ENCODE measurements at regions not wholly inside any gene's neighbourhood (a gene's known extent, or its start where the extent isn't known, plus 50 kb on each side); places are given as distances from the start of the nearest gene placed in this dataset.
"Not testable (repeated sequence)": the region's sequence is repeated elsewhere in the genome, so short reads cannot be mapped to it uniquely, and the experiment has no call there.

- DNase-seq (ENCODE audit: low spot score) = no peak
These were observed 1048.2 kb upstream of the AUTS2 start for GRCh38 chr7:68550027-68550426.

GRCh38 chr7:68550635-68551034 lies 1047.6 kb upstream of the AUTS2 start:
- DNase-seq (ENCODE audit: low spot score) = no peak

- no peak for DNase-seq (ENCODE audit: low spot score)
These were observed 1041.7 kb upstream of the AUTS2 start for GRCh38 chr7:68556537-68556936.

- DNase-seq (ENCODE audit: low spot score) = no peak
These were observed 1038.8 kb upstream of the AUTS2 start for GRCh38 chr7:68559518-68559917.

GRCh38 chr7:68562323-68562899 lies 1035.9 kb upstream of the AUTS2 start:
- no peak for DNase-seq (ENCODE audit: low spot score)

- no peak for DNase-seq (ENCODE audit: low spot score)
These were observed 1033.8 kb upstream of the AUTS2 start for GRCh38 chr7:68564306-68565135.

- no peak for DNase-seq (ENCODE audit: low spot score)
These were observed 1027.0 kb upstream of the AUTS2 start for GRCh38 chr7:68571286-68571685.

GRCh38 chr7:68573271-68574005 lies 1024.8 kb upstream of the AUTS2 start:
- DNase-seq (ENCODE audit: low spot score) = no peak

- no peak for DNase-seq (ENCODE audit: low spot score)
These were observed 1021.9 kb upstream of the AUTS2 start for GRCh38 chr7:68576366-68576765.

- DNase-seq (ENCODE audit: low spot score) = no peak
These were observed 1016.9 kb upstream of the AUTS2 start for GRCh38 chr7:68581417-68581816.

GRCh38 chr7:68587599-68587998 lies 1010.7 kb upstream of the AUTS2 start:
- no peak for DNase-seq (ENCODE audit: low spot score)

GRCh38 chr7:68601826-68602225 lies 996.4 kb upstream of the AUTS2 start:
- no peak for DNase-seq (ENCODE audit: low spot score)

GRCh38 chr7:68604541-68604940 lies 993.7 kb upstream of the AUTS2 start:
- DNase-seq (ENCODE audit: low spot score) = no peak

- DNase-seq (ENCODE audit: low spot score) = no peak
These were observed 987.6 kb upstream of the AUTS2 start for GRCh38 chr7:68610701-68611100.

- no peak for DNase-seq (ENCODE audit: low spot score)
These were observed 984.9 kb upstream of the AUTS2 start for GRCh38 chr7:68613405-68613804.

- no peak for DNase-seq (ENCODE audit: low spot score)
These were observed 984.4 kb upstream of the AUTS2 start for GRCh38 chr7:68613897-68614296.

- no peak for DNase-seq (ENCODE audit: low spot score)
These were observed 978.7 kb upstream of the AUTS2 start for GRCh38 chr7:68619526-68619925.

GRCh38 chr7:68622500-68622899 lies 975.8 kb upstream of the AUTS2 start:
- DNase-seq (ENCODE audit: low spot score) = no peak

- no peak for DNase-seq (ENCODE audit: low spot score)
These were observed 975.2 kb upstream of the AUTS2 start for GRCh38 chr7:68623030-68623429.

GRCh38 chr7:68627247-68627864 lies 970.9 kb upstream of the AUTS2 start:
- DNase-seq (ENCODE audit: low spot score) = no peak

GRCh38 chr7:68630914-68631313 lies 967.4 kb upstream of the AUTS2 start:
- DNase-seq (ENCODE audit: low spot score) = not testable (repeated sequence)

- DNase-seq (ENCODE audit: low spot score) = no peak
These were observed 958.2 kb upstream of the AUTS2 start for GRCh38 chr7:68640103-68640502.

GRCh38 chr7:68642727-68643126 lies 955.5 kb upstream of the AUTS2 start:
- no peak for DNase-seq (ENCODE audit: low spot score)
